HG03469 (cell line): ENCODE measurements at regions not wholly inside any gene's neighbourhood (a gene's known extent, or its start where the extent isn't known, plus 50 kb on each side); places are given as distances from the start of the nearest gene placed in this dataset.

Experiments used
- ATAC-seq: cut with Tn5 transposase; IDR thresholded peaks from one replicate; pipeline ENCODE4 v1.9.1; 2021; ENCODE audit warnings: mild to moderate bottlenecking, moderate library complexity, moderate number of reproducible peaks; ENCODE audit not compliant: unreplicated experiment

DNA sequence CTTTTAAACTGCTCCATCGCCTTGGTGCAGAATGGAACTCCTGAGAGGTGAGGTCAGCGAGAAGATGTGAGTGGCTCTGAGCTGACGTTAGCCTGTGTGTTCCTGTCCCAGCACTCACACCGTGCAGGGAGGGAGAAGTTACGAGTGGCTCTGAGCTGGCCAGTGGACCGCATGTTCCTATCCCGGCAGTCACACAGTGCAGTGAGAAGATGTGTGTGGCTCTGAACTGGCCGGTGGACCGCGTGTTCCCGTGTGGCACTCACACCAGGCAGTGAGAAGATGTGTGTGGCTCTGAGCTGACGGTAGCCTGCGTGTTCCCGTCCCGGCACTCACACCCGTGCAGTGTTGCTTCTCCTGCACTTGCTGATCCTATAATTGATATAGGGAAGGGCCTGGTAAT lies 59.9 kb downstream of the VCPKMT start:
- ATAC-seq = no peak

DNA sequence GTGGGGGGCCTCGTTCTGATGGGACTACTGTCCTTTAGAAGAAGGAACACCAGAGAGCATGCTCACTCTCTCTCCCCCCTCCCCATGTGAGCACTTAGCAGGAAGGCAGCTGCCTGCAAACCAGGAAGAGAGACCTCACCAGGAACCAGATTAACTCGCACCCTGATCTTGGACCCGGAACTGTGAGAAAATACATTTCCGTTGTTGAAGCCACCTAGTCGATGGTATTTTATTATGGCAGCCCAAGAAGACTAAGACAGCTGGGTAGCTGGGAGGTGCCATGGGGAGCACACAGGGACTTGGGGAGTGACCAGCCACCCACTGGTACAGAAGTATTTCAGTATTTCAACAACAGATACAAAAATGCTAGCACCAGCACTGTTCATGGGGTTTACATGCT lies 59.0 kb downstream of the VCPKMT start:
- ATAC-seq = no peak

DNA sequence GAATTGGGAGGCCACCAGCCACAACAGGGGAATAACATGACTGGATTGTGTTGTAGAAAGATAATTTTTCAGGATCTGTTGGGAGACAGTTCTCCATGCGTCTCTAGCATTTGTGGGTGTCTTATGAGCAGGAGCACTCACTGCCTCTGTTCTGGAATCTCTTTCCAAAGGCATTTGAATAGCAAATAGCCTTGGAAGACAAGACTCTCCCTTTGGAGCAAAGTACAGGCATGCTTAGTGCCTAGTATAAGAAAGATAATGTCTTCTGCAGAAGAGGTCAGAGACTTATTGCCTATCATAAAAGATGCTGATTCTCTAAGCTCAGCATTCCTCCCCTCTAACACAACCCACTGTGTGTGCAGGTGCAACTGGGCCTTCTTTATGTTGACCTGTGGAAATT lies 58.3 kb downstream of the VCPKMT start:
- no peak for ATAC-seq
